ENCODE measurements at regions not wholly inside any gene's neighbourhood (a gene's known extent, or its start where the extent isn't known, plus 50 kb on each side); places are given as distances from the start of the nearest gene placed in this dataset.
"Not testable (repeated sequence)": the region's sequence is repeated elsewhere in the genome, so short reads cannot be mapped to it uniquely, and the experiment has no call there.

DNA sequence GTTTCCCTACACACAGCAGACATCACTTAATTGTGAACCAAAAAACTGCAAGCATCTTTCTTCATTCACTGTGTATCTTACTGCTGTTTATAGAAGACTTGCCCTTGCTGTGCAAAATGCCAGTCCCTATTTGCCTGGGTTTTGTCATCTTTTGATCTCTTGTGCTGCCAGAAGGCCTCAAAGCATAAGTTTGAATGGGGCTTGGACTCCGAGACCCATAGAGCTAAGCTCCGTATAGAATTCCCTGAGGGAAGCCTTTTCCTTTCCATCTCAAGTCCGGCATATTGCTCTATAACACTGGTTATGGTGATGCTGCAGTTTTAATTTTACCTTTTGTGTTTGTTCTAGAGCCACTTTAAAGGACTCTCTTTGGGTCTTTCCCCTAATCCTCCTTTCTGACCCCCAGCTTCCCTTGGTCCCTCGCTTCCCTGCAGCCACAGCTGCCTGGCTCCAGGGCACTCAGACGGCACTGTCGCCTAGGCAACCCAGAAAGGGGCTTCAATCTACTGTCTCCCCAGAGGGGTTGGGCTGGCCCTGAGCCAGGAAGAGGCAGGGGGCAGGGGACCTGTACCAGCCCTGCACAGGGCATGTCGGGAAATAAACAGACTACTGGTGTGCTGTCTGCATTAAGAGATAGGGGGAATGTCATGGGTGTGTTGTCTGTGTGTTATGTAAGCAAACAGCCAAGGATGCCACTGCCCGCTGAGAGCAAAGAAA is 73.4 kb upstream of the MELK start:
- Mint-ChIP-seq H3K36me3 (no peaks in the 10 kb centered on the region), H3K9me3 (no peaks in the 10 kb centered on the region), H3K27me3 (no peaks in the 10 kb centered on the region), H3K27ac (peak overlapping the region; percentile 8), H3K4me3 (peak overlapping the region; percentile 1), H3K4me1 (ENCODE audit: unreplicated experiment) (peaks cover 24% of the 10 kb centered on the region)
- peak; percentile 77 for DNase-seq (ENCODE audit: extremely low spot score, unreplicated experiment)
- TF ChIP-seq CTCF (conservative IDR thresholded peaks at IDR 0.05) = no peak

GRCh38 chr9:36493564-36493963 is 79.1 kb upstream of the MELK start:
- H3K4me1 Mint-ChIP-seq (ENCODE audit: unreplicated experiment) = peaks cover 11% of the 10 kb centered on the region
- not testable (repeated sequence) for H3K4me3 Mint-ChIP-seq; H3K27me3 Mint-ChIP-seq; DNase-seq (ENCODE audit: extremely low spot score, unreplicated experiment); H3K36me3 Mint-ChIP-seq; H3K9me3 Mint-ChIP-seq; H3K27ac Mint-ChIP-seq

DNA sequence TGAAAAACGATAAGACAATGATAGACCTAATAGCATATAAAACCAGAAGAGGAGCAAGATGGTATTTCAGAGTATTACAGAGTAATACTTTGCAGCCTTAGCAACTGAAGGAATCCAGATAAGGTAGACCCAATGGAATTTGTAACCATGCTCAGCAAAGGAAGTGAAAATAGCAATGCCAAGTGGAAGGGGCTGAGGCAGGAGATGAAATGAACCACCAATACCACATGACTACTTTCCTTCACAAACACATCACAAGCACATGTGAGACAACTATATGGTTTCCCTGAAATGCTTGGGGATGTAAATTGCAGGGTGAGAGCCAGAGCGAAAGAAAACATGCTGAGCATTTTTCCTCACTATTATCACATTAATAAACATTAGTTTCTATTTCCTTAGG is 79.8 kb upstream of the MELK start:
- Mint-ChIP-seq H3K27ac (no peak overlapping the region), H3K4me3 (no peak overlapping the region), H3K27me3 (no peaks in the 10 kb centered on the region), H3K9me3 (no peaks in the 10 kb centered on the region), H3K4me1 (ENCODE audit: unreplicated experiment) (peaks cover 18% of the 10 kb centered on the region), H3K36me3 (no peaks in the 10 kb centered on the region)
- no peak for TF ChIP-seq CTCF (conservative IDR thresholded peaks at IDR 0.05)
- DNase-seq (ENCODE audit: extremely low spot score, unreplicated experiment) = no peak

DNA sequence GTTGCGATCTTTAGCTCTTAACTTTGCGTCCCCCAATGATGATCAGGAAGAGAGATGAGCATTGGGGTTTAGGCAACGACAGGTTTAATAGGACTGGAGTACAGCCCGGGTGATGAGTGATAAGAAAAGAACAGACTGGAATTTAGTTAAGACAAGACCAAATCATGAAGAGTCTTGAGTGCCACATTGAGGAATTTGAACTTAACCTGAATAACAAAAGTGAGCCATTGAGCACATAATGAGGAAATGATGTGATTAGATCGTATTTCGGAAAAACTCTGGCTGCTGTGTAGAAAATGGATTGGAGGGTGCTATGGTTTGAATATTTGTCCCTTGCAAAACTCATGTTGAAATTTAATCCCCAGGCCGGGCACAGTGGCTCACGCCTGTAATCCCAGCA is 83.2 kb upstream of the MELK start:
- Mint-ChIP-seq H3K9me3 (no peaks in the 10 kb centered on the region), H3K27me3 (no peaks in the 10 kb centered on the region), H3K4me3 (no peak overlapping the region), H3K27ac (no peak overlapping the region), H3K4me1 (ENCODE audit: unreplicated experiment) (peaks cover 31% of the 10 kb centered on the region), H3K36me3 (no peaks in the 10 kb centered on the region)
- no peak for TF ChIP-seq CTCF (conservative IDR thresholded peaks at IDR 0.05)
- DNase-seq (ENCODE audit: extremely low spot score, unreplicated experiment) = no peak

GRCh38 chr9:36488389-36488756 is 84.3 kb upstream of the MELK start:
- peak overlapping the region; percentile 88 for H3K27ac Mint-ChIP-seq
- H3K4me1 Mint-ChIP-seq (ENCODE audit: unreplicated experiment) = peaks cover 34% of the 10 kb centered on the region
- H3K4me3 Mint-ChIP-seq = peak overlapping the region; percentile 96
- H3K36me3 Mint-ChIP-seq = no peaks in the 10 kb centered on the region
- TF ChIP-seq CTCF (conservative IDR thresholded peaks at IDR 0.05) = no peak
- H3K9me3 Mint-ChIP-seq = no peaks in the 10 kb centered on the region
- no peaks in the 10 kb centered on the region for H3K27me3 Mint-ChIP-seq
- DNase-seq (ENCODE audit: extremely low spot score, unreplicated experiment) = no peak

DNA sequence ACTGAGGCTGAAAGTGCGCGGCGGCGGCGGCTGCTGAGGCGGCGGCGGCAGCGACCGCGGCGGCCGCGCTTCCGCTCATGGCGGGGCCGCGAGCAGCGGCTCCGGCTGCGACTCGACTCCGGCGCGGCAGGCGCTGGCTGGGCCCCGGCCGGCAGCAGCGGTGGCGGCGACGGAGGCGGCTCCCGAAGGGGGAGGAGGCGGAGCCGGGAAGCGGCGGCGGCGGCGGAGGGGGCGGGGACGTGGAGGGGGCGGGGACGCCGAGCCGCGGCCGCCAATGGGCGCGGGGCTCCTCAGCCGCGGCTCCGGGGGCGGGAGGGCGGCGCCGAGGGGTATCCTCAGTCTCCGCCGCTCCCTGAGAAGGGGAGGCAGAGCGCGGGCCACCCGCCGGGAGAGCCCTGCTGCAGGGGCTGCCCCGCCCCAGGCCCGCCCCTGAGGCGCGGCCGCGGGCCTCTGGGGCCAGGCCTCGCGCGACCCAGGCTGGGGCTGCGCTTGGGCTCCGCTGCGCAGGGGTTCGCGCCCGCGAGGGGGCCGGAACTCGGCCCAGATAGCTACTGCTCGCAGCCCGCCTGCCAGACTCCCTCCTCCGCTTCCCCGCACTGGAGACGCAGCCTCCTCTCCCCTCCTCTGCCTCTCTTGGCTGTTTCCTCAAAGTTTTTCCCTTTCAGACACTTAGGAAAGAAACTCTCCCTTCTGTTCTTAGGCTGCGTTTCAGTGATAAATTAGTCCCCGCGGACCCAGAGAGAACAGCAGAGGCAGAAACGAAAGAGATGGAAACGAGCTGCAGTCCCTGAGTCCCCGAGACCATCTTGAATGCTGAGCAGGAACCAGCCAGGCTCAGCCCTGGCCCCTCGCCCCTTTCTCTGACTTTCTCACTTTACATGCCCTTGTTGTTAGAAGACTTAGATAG is 85.0 kb upstream of the MELK start:
- Mint-ChIP-seq H3K9me3 (no peaks in the 10 kb centered on the region), H3K36me3 (no peaks in the 10 kb centered on the region), H3K27ac (peak overlapping the region; percentile 88), H3K4me3 (peak overlapping the region; percentile 96), H3K27me3 (no peaks in the 10 kb centered on the region), H3K4me1 (ENCODE audit: unreplicated experiment) (peaks cover 38% of the 10 kb centered on the region)
- peak; percentile 93 for DNase-seq (ENCODE audit: extremely low spot score, unreplicated experiment)
- TF ChIP-seq CTCF (conservative IDR thresholded peaks at IDR 0.05) = peak; percentile 36
